ENCODE measurements at regions not wholly inside any gene's neighbourhood (a gene's known extent, or its start where the extent isn't known, plus 50 kb on each side); places are given as distances from the start of the nearest gene placed in this dataset.

DNA sequence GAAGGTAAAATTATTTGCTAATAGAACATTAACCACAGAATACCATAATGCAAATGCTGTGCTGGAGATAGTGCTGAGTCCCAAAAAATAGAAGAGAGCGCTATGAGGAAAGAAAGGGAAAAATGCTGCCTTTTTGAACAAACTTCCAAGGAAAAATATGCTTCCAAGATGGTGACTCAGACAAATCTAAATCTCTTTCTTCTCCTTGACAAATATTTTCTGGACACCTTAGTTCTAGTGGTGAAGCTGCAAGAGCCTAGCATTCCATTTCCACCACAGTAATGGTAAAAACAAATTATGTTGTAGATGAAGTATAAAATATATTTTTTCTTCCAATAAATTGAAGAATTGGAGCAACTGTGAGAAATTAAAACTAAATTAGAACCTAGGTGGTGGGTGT is 155.6 kb upstream of the TBX18 start:
- Histone ChIP-seq H3K27ac (ENCODE audit: low read depth, low read length) (no peak overlapping the region), H3K4me1 (ENCODE audit: control insufficient read depth in 1 of 2, insufficient read depth in 2 of 2, low read length in 2 of 2) (no peaks in the 10 kb centered on the region), H3K4me3 (ENCODE audit: low read depth in 1 of 2, low read length in 2 of 2) (no peak overlapping the region), H3K9me3 (ENCODE audit: control insufficient read depth in 1 of 2, low read length in 2 of 2) (no peaks in the 10 kb centered on the region), H3K27me3 (ENCODE audit: control insufficient read depth in 1 of 2, insufficient read depth in 2 of 2, low read length in 2 of 2) (no peaks in the 10 kb centered on the region), H3K36me3 (ENCODE audit: control insufficient read depth in 1 of 2, insufficient read depth in 2 of 2, low read length in 2 of 2) (no peaks in the 10 kb centered on the region), H3K9ac (ENCODE audit: low read depth in 1 of 2, low read length in 2 of 2) (no peak overlapping the region)

GRCh38 chr6:84916704-84917103 is 152.3 kb upstream of the TBX18 start:
- Histone ChIP-seq H3K9ac (ENCODE audit: low read depth in 1 of 2, low read length in 2 of 2) (no peak overlapping the region), H3K4me3 (ENCODE audit: low read depth in 1 of 2, low read length in 2 of 2) (no peak overlapping the region), H3K36me3 (ENCODE audit: control insufficient read depth in 1 of 2, insufficient read depth in 2 of 2, low read length in 2 of 2) (no peaks in the 10 kb centered on the region), H3K9me3 (ENCODE audit: control insufficient read depth in 1 of 2, low read length in 2 of 2) (no peaks in the 10 kb centered on the region), H3K27ac (ENCODE audit: low read depth, low read length) (no peak overlapping the region), H3K4me1 (ENCODE audit: control insufficient read depth in 1 of 2, insufficient read depth in 2 of 2, low read length in 2 of 2) (peaks cover 7 to 10% of the 10 kb centered on the region in 2 donors), H3K27me3 (ENCODE audit: control insufficient read depth in 1 of 2, insufficient read depth in 2 of 2, low read length in 2 of 2) (no peaks in the 10 kb centered on the region)

DNA sequence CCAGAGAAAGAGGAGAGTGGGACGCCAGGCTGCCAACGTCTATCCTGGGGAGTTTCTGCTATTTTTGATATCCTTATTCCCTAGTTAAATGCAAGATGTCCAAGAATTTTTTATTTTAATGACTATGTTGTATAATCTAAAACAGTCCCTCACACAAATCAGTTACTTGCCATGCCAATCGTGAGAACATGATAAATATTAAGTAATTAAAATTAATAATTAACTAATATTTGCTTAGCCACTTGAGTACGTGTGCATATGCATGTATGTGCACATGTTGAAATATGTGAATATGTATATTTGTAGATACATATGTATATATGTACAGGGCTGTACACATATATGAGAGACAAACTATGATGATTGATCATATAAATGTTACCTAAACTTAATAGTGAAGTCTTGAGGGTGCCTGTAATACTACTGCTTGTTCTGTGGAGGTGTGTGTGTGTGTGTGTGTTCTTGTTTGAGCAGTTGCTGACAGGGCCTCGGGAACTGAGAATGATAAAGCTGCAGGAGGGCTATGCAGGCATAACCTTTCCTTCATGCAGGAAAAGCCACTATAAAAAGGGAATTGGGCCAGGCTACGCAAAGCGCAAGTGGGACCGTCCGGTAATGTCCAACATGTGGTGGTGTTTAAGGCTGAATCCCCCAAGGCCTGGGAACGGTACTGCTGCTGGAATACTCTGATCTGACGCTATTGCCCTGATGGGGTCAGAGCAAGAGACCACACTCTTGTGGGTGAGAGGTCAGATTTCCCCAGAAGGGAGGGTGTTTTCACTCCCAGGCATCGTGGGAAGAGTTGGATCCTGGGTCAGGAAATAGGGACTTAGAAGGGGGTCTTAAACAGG is 148.3 kb upstream of the TBX18 start:
- peaks cover 7 to 13% of the 10 kb centered on the region in 2 donors for H3K4me1 ChIP-seq (ENCODE audit: control insufficient read depth in 1 of 2, insufficient read depth in 2 of 2, low read length in 2 of 2)
- H3K27ac ChIP-seq (ENCODE audit: low read depth, low read length) = no peak overlapping the region
- H3K9me3 ChIP-seq (ENCODE audit: control insufficient read depth in 1 of 2, low read length in 2 of 2) = no peaks in the 10 kb centered on the region
- no peak overlapping the region for H3K9ac ChIP-seq (ENCODE audit: low read depth in 1 of 2, low read length in 2 of 2)
- H3K27me3 ChIP-seq (ENCODE audit: control insufficient read depth in 1 of 2, insufficient read depth in 2 of 2, low read length in 2 of 2) = no peaks in the 10 kb centered on the region
- no peaks in the 10 kb centered on the region for H3K36me3 ChIP-seq (ENCODE audit: control insufficient read depth in 1 of 2, insufficient read depth in 2 of 2, low read length in 2 of 2)
- H3K4me3 ChIP-seq (ENCODE audit: low read depth in 1 of 2, low read length in 2 of 2) = no peak overlapping the region

DNA sequence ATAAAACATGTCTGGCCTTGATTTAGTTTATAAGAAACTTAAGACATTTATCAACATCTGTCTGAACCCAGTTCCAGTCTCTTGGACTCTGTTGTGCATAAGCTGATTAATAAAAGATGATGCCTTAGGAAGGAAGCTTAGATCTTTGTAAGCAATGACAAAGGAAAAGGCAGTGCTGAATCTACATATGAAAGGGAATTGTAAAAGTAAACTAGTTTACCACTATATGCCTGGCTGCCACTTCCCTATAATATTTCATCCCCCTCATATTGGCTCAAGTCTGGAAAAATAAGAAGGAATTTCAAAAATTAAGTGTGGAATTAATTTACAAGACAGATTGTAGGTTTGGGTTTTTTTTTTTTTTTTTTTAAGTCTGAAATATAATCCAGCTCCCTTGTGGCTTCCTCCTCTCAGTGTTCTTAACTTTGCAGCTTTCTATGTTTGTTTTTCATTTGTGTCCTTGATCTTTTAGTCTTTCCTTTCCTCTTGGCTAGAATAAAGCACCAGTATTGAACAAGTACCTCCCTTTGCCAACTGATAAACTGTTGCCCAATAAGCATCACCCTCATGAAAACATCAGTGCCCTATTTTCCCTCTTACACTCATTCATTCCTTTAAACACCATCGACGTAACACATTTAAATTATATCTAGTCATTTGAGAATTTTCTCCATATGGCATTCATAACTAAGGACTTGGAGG is 146.7 kb upstream of the TBX18 start:
- no peaks in the 10 kb centered on the region for H3K9me3 ChIP-seq (ENCODE audit: control insufficient read depth in 1 of 2, low read length in 2 of 2)
- no peak overlapping the region for H3K4me3 ChIP-seq (ENCODE audit: low read depth in 1 of 2, low read length in 2 of 2)
- no peak overlapping the region for H3K9ac ChIP-seq (ENCODE audit: low read depth in 1 of 2, low read length in 2 of 2)
- no peaks in the 10 kb centered on the region for H3K27me3 ChIP-seq (ENCODE audit: control insufficient read depth in 1 of 2, insufficient read depth in 2 of 2, low read length in 2 of 2)
- H3K27ac ChIP-seq (ENCODE audit: low read depth, low read length) = no peak overlapping the region
- no peaks in the 10 kb centered on the region for H3K36me3 ChIP-seq (ENCODE audit: control insufficient read depth in 1 of 2, insufficient read depth in 2 of 2, low read length in 2 of 2)
- H3K4me1 ChIP-seq (ENCODE audit: control insufficient read depth in 1 of 2, insufficient read depth in 2 of 2, low read length in 2 of 2) = peaks cover 7 to 13% of the 10 kb centered on the region in 2 donors

GRCh38 chr6:84908304-84908904 is 144.0 kb upstream of the TBX18 start:
- Histone ChIP-seq H3K9me3 (ENCODE audit: control insufficient read depth in 1 of 2, low read length in 2 of 2) (no peaks in the 10 kb centered on the region), H3K4me3 (ENCODE audit: low read depth in 1 of 2, low read length in 2 of 2) (no peak overlapping the region), H3K27ac (ENCODE audit: low read depth, low read length) (no peak overlapping the region), H3K27me3 (ENCODE audit: control insufficient read depth in 1 of 2, insufficient read depth in 2 of 2, low read length in 2 of 2) (no peaks in the 10 kb centered on the region), H3K9ac (ENCODE audit: low read depth in 1 of 2, low read length in 2 of 2) (no peak overlapping the region), H3K4me1 (ENCODE audit: control insufficient read depth in 1 of 2, insufficient read depth in 2 of 2, low read length in 2 of 2) (peaks cover 7 to 13% of the 10 kb centered on the region in 2 donors), H3K36me3 (ENCODE audit: control insufficient read depth in 1 of 2, insufficient read depth in 2 of 2, low read length in 2 of 2) (no peaks in the 10 kb centered on the region)

DNA sequence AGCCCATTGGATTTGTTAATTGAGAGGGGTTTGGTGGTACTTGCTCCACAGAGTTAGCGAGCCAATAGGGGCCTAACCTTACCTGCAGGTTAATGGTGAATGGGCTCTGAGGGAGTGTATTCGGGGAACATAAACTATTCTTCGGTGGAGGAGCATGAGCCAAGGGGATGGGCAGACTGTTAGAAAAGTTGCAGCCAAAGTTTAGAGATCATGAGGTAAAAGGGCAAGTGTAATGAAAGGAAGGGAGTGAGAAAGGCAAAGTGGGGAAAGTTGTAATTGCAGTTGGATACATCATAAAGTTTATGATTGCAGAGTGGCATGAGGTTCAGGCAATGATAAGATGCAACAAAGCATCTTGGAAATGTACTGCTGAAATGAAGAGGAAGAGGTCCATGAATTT is 142.1 kb upstream of the TBX18 start:
- Histone ChIP-seq H3K9ac (ENCODE audit: low read depth in 1 of 2, low read length in 2 of 2) (no peak overlapping the region), H3K4me3 (ENCODE audit: low read depth in 1 of 2, low read length in 2 of 2) (no peak overlapping the region), H3K4me1 (ENCODE audit: control insufficient read depth in 1 of 2, insufficient read depth in 2 of 2, low read length in 2 of 2) (peaks cover 0 to under 1% of the 10 kb centered on the region in 2 donors), H3K27ac (ENCODE audit: low read depth, low read length) (no peak overlapping the region), H3K27me3 (ENCODE audit: control insufficient read depth in 1 of 2, insufficient read depth in 2 of 2, low read length in 2 of 2) (no peaks in the 10 kb centered on the region), H3K36me3 (ENCODE audit: control insufficient read depth in 1 of 2, insufficient read depth in 2 of 2, low read length in 2 of 2) (no peaks in the 10 kb centered on the region), H3K9me3 (ENCODE audit: control insufficient read depth in 1 of 2, low read length in 2 of 2) (no peaks in the 10 kb centered on the region)

DNA sequence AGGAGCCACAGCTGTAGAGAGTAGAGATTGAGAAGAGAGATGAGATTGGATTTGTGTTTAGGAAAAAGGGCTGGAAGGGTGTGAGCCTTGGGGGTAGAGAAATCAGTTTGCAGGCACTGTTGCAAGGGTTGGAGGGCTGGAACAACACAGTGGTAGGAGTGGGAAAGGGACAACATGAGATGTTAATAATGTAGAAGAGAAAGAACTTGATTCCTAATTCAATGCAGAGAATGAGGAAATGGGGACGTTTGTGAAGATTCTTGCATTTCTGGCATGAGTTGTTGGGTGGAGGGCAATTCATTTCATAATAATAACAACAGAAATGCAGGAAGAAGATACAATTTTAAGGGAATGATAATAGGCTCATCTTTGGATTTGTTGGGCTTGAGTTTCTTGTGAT is 141.4 kb upstream of the TBX18 start:
- Histone ChIP-seq H3K27ac (ENCODE audit: low read depth, low read length) (no peak overlapping the region), H3K9ac (ENCODE audit: low read depth in 1 of 2, low read length in 2 of 2) (no peak overlapping the region), H3K36me3 (ENCODE audit: control insufficient read depth in 1 of 2, insufficient read depth in 2 of 2, low read length in 2 of 2) (no peaks in the 10 kb centered on the region), H3K27me3 (ENCODE audit: control insufficient read depth in 1 of 2, insufficient read depth in 2 of 2, low read length in 2 of 2) (no peaks in the 10 kb centered on the region), H3K4me3 (ENCODE audit: low read depth in 1 of 2, low read length in 2 of 2) (no peak overlapping the region), H3K4me1 (ENCODE audit: control insufficient read depth in 1 of 2, insufficient read depth in 2 of 2, low read length in 2 of 2) (no peaks in the 10 kb centered on the region), H3K9me3 (ENCODE audit: control insufficient read depth in 1 of 2, low read length in 2 of 2) (no peaks in the 10 kb centered on the region)

GRCh38 chr6:84902354-84902928 is 138.0 kb upstream of the TBX18 start:
- H3K9ac ChIP-seq (ENCODE audit: low read depth in 1 of 2, low read length in 2 of 2) = no peak overlapping the region
- H3K9me3 ChIP-seq (ENCODE audit: control insufficient read depth in 1 of 2, low read length in 2 of 2) = no peaks in the 10 kb centered on the region
- no peak overlapping the region for H3K4me3 ChIP-seq (ENCODE audit: low read depth in 1 of 2, low read length in 2 of 2)
- H3K27ac ChIP-seq (ENCODE audit: low read depth, low read length) = no peak overlapping the region
- no peaks in the 10 kb centered on the region for H3K27me3 ChIP-seq (ENCODE audit: control insufficient read depth in 1 of 2, insufficient read depth in 2 of 2, low read length in 2 of 2)
- no peaks in the 10 kb centered on the region for H3K36me3 ChIP-seq (ENCODE audit: control insufficient read depth in 1 of 2, insufficient read depth in 2 of 2, low read length in 2 of 2)
- H3K4me1 ChIP-seq (ENCODE audit: control insufficient read depth in 1 of 2, insufficient read depth in 2 of 2, low read length in 2 of 2) = no peaks in the 10 kb centered on the region

GRCh38 chr6:84897988-84898594 is 133.7 kb upstream of the TBX18 start:
- no peaks in the 10 kb centered on the region for H3K36me3 ChIP-seq (ENCODE audit: control insufficient read depth in 1 of 2, insufficient read depth in 2 of 2, low read length in 2 of 2)
- H3K27ac ChIP-seq (ENCODE audit: low read depth, low read length) = no peak overlapping the region
- no peak overlapping the region for H3K9ac ChIP-seq (ENCODE audit: low read depth in 1 of 2, low read length in 2 of 2)
- no peaks in the 10 kb centered on the region for H3K27me3 ChIP-seq (ENCODE audit: control insufficient read depth in 1 of 2, insufficient read depth in 2 of 2, low read length in 2 of 2)
- H3K9me3 ChIP-seq (ENCODE audit: control insufficient read depth in 1 of 2, low read length in 2 of 2) = no peaks in the 10 kb centered on the region
- no peak overlapping the region for H3K4me3 ChIP-seq (ENCODE audit: low read depth in 1 of 2, low read length in 2 of 2)
- H3K4me1 ChIP-seq (ENCODE audit: control insufficient read depth in 1 of 2, insufficient read depth in 2 of 2, low read length in 2 of 2) = no peaks in the 10 kb centered on the region

All from duodenal mucosa (tissue), 2 donors.